PC-9 (cell line): ENCODE measurements at regions not wholly inside any gene's neighbourhood (a gene's known extent, or its start where the extent isn't known, plus 50 kb on each side); places are given as distances from the start of the nearest gene placed in this dataset.

Experiments
- EZH2 ChIP-seq: fragments of 200-600 bp; sonication (generic); IDR thresholded peaks from 2 replicates; pipeline ENCODE4 v1.8.0; 2017; ENCODE audit warnings: antibody characterized with exemption, low read depth
- TF ChIP-seq, protein P1 (sequence below): fragments of 200-600 bp; sonication (generic); conservative IDR thresholded peaks from 2 replicates; pipeline ENCODE4 v1.6.1; 2017; ENCODE audit warnings: mixed run types, antibody characterized with exemption, mild to moderate bottlenecking, moderate library complexity

DNA sequence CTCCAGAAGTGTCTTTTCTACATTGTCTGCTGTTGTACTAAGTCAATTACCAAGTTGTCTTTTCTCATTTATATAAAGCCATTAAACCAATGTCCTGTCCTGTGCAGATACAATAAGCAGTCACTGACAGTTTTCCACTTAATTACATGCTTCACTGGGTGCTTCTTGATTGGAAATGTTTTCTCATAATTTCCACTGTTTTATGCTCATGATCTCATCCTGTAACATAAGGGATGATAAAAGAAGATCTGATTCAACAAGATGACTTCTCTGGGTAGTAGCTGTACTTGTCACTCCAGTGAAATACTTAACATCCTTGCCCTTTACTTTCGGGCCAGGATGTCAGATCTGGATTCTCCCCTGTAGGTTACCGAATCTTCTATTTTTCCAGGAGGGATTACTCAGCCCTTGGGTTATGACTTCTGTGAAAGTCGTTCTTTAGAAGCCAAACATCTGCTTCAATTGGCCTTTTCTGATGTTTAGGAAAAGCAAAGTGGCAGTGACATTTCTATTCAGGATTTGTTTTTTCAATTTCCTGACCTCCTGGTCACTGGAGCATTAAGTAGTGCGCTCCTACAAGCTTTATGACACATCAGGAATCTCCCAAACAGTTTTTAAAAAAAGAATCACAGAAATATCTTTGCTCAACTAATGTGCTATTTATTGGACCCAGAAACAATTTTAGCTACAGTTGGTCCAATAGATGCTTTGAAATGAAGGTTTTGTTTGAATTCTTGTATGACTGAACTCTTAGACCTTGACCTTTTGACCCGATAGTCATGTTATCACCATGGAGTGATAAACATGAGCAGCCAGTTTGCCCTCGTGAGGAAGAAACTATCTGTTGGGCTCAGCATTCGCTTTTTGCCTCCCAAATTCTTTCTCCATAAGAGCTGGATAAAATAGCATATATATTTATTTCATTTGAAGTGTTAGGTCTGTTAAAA, 234.5 kb upstream of the SSTR1 start:
- TF ChIP-seq, protein P1, sequence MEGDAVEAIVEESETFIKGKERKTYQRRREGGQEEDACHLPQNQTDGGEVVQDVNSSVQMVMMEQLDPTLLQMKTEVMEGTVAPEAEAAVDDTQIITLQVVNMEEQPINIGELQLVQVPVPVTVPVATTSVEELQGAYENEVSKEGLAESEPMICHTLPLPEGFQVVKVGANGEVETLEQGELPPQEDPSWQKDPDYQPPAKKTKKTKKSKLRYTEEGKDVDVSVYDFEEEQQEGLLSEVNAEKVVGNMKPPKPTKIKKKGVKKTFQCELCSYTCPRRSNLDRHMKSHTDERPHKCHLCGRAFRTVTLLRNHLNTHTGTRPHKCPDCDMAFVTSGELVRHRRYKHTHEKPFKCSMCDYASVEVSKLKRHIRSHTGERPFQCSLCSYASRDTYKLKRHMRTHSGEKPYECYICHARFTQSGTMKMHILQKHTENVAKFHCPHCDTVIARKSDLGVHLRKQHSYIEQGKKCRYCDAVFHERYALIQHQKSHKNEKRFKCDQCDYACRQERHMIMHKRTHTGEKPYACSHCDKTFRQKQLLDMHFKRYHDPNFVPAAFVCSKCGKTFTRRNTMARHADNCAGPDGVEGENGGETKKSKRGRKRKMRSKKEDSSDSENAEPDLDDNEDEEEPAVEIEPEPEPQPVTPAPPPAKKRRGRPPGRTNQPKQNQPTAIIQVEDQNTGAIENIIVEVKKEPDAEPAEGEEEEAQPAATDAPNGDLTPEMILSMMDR = no peak
- TF ChIP-seq EZH2 = no peak
